GM23338 (cell line): ENCODE measurements at regions not wholly inside any gene's neighbourhood (a gene's known extent, or its start where the extent isn't known, plus 50 kb on each side); places are given as distances from the start of the nearest gene placed in this dataset.

Experiments used
- CREB1 ChIP-seq: fragments of 250-450 bp; sonication (Bioruptor Pico); IDR thresholded peaks from 2 replicates; pipeline ENCODE4 v1.5.0; 2020; ENCODE audit warnings: low read depth, mild to moderate bottlenecking, moderate library complexity
- EZH2 ChIP-seq: fragments of 200-600 bp; sonication (generic); IDR thresholded peaks from one replicate; pipeline ENCODE4 v1.8.0; 2017; ENCODE audit warnings: antibody characterized with exemption, mild to moderate bottlenecking, low read depth; ENCODE audit not compliant: unreplicated experiment
- EZH2phosphoT487 ChIP-seq: fragments of 200-600 bp; sonication (generic); IDR thresholded peaks from one replicate; pipeline ENCODE4 v1.8.1; 2018; ENCODE audit warnings: antibody characterized with exemption; ENCODE audit not compliant: unreplicated experiment
- JUNB ChIP-seq: IDR thresholded peaks from one replicate; pipeline ENCODE4 v1.6.1; 2016; ENCODE audit warnings: antibody characterized with exemption; ENCODE audit not compliant: unreplicated experiment
- NANOG ChIP-seq: IDR thresholded peaks from 2 replicates; pipeline ENCODE4 v1.6.1; 2016; ENCODE audit warnings: antibody characterized with exemption, borderline replicate concordance
- POLR2AphosphoS5 ChIP-seq: IDR thresholded peaks from 2 replicates; pipeline ENCODE4 v1.6.1; 2016; ENCODE audit warnings: antibody characterized with exemption, low read depth
- ZNF114 ChIP-seq: fragments of 250-450 bp; sonication (Bioruptor Pico); IDR thresholded peaks from 2 replicates; pipeline ENCODE4 v1.5.0; 2020; ENCODE audit warnings: mild to moderate bottlenecking, moderate library complexity
- ZNF331 ChIP-seq: fragments of 250-450 bp; sonication (Bioruptor Pico); IDR thresholded peaks from 2 replicates; pipeline ENCODE4 v1.5.0; 2020; ENCODE audit warnings: low read depth, mild to moderate bottlenecking, moderate library complexity
- TF ChIP-seq, protein P1 (sequence below), 2 experiments: fragments of 200-600 bp in 1 of 2; sonication (generic) in 1 of 2; conservative IDR thresholded peaks; 2 replicates each; pipeline versions ENCODE4 v1.5.1 to v1.6.1; 2016 to 2017; ENCODE audit warnings: antibody characterized with exemption in 2 of 2, low read depth in 2 of 2, mild to moderate bottlenecking in 2 of 2, moderate library complexity in 1 of 2
- TF ChIP-seq, protein P2 (sequence below): IDR thresholded peaks from one replicate; pipeline ENCODE4 v1.6.1; 2018; ENCODE audit warnings: antibody characterized with exemption; ENCODE audit not compliant: unreplicated experiment

DNA sequence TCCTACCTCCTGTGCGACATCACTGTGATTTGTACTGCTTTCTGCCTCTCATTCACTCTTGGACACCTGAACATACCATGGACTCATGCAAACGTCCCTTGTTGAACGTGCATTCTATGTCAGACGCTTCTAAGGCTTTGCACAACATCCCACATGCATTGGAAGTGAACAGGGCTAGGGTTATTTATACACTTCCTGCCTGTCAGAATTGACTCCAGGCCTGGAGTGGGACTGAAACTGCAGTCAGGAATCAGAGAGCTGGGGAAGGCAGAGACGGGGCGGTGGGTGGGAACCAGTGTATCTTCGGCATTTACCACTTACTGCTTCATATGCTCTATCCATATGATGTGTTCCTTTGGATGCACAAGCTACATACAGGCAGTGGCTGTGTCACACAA is 81.4 kb upstream of the GALNT2 start:
- TF ChIP-seq, protein P1, sequence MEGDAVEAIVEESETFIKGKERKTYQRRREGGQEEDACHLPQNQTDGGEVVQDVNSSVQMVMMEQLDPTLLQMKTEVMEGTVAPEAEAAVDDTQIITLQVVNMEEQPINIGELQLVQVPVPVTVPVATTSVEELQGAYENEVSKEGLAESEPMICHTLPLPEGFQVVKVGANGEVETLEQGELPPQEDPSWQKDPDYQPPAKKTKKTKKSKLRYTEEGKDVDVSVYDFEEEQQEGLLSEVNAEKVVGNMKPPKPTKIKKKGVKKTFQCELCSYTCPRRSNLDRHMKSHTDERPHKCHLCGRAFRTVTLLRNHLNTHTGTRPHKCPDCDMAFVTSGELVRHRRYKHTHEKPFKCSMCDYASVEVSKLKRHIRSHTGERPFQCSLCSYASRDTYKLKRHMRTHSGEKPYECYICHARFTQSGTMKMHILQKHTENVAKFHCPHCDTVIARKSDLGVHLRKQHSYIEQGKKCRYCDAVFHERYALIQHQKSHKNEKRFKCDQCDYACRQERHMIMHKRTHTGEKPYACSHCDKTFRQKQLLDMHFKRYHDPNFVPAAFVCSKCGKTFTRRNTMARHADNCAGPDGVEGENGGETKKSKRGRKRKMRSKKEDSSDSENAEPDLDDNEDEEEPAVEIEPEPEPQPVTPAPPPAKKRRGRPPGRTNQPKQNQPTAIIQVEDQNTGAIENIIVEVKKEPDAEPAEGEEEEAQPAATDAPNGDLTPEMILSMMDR (conservative IDR thresholded peaks at IDR 0.05; ENCODE audit: low read depth in 2 of 2): no peak
- no peak for TF ChIP-seq JUNB
- TF ChIP-seq, protein P2, sequence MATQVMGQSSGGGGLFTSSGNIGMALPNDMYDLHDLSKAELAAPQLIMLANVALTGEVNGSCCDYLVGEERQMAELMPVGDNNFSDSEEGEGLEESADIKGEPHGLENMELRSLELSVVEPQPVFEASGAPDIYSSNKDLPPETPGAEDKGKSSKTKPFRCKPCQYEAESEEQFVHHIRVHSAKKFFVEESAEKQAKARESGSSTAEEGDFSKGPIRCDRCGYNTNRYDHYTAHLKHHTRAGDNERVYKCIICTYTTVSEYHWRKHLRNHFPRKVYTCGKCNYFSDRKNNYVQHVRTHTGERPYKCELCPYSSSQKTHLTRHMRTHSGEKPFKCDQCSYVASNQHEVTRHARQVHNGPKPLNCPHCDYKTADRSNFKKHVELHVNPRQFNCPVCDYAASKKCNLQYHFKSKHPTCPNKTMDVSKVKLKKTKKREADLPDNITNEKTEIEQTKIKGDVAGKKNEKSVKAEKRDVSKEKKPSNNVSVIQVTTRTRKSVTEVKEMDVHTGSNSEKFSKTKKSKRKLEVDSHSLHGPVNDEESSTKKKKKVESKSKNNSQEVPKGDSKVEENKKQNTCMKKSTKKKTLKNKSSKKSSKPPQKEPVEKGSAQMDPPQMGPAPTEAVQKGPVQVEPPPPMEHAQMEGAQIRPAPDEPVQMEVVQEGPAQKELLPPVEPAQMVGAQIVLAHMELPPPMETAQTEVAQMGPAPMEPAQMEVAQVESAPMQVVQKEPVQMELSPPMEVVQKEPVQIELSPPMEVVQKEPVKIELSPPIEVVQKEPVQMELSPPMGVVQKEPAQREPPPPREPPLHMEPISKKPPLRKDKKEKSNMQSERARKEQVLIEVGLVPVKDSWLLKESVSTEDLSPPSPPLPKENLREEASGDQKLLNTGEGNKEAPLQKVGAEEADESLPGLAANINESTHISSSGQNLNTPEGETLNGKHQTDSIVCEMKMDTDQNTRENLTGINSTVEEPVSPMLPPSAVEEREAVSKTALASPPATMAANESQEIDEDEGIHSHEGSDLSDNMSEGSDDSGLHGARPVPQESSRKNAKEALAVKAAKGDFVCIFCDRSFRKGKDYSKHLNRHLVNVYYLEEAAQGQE: no peak
- TF ChIP-seq POLR2AphosphoS5: no peak
- TF ChIP-seq EZH2phosphoT487: no peak
- TF ChIP-seq ZNF331 (CRISPR knock-in tag): no peak
- TF ChIP-seq EZH2: no peak
- no peak for TF ChIP-seq NANOG
- no peak for TF ChIP-seq ZNF114 (CRISPR knock-in tag)
- TF ChIP-seq CREB1 (CRISPR knock-in tag): no peak
